HG02678 (cell line): ENCODE measurements at regions not wholly inside any gene's neighbourhood (a gene's known extent, or its start where the extent isn't known, plus 50 kb on each side); places are given as distances from the start of the nearest gene placed in this dataset.
"Not testable (repeated sequence)": the region's sequence is repeated elsewhere in the genome, so short reads cannot be mapped to it uniquely, and the experiment has no call there.

Experiments used
- ATAC-seq: cut with Tn5 transposase; IDR thresholded peaks from one replicate; pipeline ENCODE4 v1.9.1; 2021; ENCODE audit warnings: mild to moderate bottlenecking, moderate library complexity; ENCODE audit not compliant: unreplicated experiment

DNA sequence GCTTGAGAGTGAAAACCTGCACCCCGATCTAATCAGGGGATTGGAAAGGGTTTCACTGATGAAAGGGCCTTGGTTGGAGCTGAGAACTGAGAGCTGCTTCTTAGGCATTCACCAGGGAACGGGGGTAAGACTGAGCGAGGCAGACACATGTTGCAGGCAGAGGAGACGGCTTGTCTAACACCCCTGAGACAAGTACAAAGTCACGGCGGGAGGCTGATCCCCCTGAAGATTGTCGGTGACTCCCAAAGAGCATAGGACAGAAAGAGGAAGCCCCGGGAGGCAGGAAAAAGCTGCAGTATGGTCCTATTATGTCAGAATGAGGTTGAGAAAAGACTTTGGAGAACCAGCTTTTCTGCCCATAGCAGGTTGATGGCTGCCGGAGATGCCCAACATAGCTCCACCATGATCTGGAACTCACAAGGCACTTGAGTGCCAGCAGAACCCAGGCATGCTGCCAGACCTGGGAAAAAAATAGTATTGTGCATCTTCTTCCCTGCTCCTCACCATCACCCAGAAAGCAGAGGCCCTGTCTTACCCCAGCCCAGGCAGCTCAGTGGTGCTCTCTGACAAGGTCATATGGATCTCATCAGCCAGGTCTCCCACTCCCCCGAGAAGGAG is 463.9 kb upstream of the PROX1 start:
- no peak for ATAC-seq

DNA sequence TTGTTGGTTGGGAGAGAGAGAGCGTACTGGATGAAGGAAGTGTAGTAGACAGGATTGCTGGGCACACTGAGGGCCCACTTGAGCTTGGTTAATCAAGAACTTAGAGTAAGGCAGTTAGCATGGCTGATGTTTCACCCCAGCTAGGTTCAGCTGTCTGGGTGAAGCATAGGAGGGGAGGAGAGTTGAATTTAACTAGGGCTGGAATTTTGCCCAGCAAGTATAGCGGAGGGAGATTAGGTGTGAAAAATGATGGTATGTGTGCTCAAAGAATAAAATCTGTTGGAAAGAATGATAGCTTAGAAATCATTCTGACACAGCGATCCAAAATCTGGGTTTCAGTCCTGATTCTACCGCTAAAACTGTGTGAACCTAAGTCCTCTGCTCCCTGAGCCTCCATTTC is 461.5 kb upstream of the PROX1 start:
- no peak for ATAC-seq

- no peak for ATAC-seq
Measured at GRCh38 chr1:213530611-213531320, 457.0 kb upstream of the PROX1 start.

DNA sequence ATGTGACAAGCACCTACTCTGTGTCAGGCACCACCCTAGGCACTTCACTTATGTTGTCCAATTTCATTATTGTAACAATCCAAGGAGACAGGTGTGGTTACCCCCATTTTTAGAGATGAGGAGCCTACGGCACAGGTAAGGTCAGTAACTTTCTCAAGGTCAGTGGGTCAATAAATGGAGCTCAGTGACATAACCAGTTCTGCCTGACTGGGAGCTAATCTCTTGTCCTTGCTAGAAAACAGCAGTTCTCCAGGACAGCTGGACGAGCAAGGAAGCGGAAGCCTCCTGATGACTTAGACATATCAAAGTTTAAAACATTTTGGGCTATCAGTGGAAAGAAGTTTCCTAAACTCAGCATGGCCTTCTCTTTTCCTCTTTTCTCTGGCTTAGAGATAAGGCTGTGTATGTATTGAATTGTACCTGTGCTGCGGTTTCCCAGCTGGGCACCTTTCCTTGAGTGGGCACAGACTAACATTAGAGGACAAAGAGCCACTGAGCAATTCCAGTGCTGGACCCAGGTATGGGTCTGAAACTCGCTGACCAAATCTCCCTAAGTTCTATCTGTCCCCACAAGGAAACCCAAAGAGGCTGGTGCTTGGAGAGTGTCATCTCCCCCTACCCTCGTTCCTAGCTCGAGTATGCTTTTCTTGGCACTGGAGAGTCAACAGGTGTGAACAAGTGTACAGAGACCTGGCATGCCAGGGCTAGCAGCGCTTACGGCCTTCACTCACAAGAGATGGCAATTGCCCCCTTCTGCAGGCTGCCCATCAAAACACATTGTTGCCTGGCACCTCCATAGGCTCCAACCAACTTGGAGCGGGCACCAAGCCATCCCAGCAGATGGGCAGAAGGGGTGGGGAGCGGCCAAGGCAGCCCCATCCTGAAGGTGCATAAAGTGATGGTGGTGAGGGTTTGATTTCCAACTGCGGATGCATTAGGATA is 456.1 kb upstream of the PROX1 start:
- ATAC-seq, result no peak

DNA sequence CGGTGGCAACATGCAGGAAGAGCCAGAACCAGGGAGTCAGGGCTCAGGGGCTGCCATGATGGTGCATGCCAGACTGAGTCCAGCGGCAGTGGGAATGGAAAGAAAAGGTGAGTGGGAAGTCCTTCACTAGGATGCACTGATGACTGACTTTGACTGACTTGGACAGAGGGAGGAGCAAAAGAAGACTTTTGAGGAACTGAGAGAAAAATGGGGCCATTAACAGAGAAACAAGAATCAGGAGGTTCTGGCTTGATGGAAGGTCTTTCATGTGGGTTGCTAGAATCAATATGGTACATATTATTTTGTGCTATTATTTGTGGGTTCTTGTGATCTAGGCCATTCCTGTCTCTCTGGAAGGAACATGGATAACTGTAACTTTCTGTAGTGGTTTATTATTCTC is 454.6 kb upstream of the PROX1 start:
- ATAC-seq, result no peak

- ATAC-seq, result no peak
Measured at GRCh38 chr1:213535679-213536078, 452.1 kb upstream of the PROX1 start.

- ATAC-seq, result no peak
Measured at GRCh38 chr1:213538251-213538650, 449.5 kb upstream of the PROX1 start.

- ATAC-seq, result no peak
Measured at GRCh38 chr1:213539464-213539863, 448.3 kb upstream of the PROX1 start.

DNA sequence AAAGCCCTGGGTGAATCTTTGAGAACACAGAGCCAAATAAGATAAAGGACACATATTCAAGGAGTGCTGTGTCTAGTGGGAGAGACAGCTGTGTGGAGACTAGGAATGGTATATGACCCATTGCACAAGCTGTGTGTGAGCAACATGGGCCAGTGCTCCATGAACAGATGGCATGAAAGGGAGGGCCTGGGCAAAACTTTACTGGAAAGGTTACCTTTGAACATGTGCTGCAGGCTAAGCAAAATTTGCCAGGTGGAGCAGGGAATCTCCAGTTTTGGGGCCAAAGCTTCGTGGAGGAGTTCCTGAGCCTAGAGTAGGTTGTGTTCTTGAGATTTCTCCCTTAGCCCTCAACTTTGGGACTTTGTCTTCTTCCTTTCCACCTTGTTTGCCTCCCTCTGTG is 446.1 kb upstream of the PROX1 start:
- no peak for ATAC-seq

DNA sequence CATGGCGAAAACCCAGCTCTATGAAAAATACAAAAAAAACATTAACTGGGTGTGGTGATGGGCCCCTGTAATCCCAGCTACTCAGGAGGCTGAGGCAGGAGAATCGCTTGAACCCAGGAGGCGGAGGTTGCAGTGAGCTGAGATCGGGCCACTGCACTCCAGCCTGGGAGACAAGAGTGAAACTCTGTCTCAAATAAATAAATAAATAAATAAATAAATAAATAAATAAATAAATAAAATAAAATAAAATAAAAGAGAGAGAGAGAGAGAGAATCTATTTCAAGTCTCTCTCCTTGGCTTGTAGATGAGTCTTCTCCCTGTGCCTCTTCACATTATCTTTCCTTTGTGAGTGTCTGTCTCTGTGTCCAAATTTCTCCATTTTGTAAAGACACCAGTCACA is 442.6 kb upstream of the PROX1 start:
- not testable (repeated sequence) for ATAC-seq

DNA sequence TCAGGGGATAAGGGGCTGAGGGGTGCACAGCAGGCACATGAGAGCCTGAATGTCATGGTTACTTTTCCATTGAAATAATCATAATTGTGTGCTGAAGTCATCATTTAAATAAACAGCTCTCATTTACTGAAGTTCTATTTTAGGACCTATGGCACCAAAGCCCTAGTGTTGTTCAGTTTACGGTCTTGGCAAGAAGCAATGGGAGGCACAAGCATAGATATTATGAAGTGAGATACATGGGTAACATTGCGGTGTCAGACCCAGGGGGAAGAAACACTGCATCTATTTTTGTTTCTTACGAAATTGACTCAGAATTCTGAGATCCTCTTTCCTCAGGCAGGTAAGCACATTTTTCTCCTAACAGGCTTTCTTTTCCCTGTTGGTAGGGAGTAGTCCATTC is 437.8 kb upstream of the PROX1 start:
- ATAC-seq, result no peak

GRCh38 chr1:213550804-213551203 is 437.0 kb upstream of the PROX1 start:
- no peak for ATAC-seq

GRCh38 chr1:213552045-213552444 is 435.7 kb upstream of the PROX1 start:
- ATAC-seq, result no peak

GRCh38 chr1:213560226-213560625 is 427.5 kb upstream of the PROX1 start:
- no peak for ATAC-seq

DNA sequence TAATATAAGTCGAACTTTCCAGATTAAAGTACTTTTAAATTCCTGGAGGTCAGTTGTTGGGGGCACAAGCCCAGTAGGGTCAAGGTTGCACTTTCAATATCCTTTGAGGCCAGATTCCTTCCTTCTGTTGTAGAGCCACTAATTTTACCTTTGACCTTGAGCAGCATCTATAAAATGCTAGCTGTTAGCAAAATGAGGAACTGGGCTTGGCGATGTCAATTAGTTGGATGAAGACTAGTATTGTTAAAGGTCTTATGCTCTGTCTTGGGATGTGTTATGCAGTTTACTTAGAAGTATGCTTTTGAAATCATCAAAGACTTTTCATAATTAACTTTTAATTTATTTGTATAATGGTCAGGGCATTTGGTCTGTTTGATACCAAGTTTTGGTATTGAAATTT is 425.9 kb upstream of the PROX1 start:
- no peak for ATAC-seq

DNA sequence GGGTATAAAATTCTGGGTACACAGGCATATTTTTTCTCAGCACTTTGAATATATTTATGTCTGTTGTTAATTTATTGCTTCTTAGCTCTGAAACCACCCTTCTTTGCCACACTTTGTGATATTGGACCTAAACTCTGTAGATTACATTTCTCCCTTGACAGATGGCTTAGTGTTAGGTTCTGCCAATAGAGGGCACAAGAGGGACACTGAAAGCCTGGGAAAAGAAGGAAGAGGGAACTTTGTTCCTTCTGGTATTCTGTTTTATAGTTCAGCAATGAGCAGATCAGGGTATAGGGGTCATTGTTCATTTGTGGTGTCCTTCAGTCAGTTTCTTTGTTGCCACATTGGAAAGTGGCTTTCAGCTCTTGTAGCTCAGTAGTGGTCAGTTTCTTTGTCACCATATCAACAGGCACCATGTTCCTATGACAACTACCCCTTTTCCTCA is 423.5 kb upstream of the PROX1 start:
- no peak for ATAC-seq

DNA sequence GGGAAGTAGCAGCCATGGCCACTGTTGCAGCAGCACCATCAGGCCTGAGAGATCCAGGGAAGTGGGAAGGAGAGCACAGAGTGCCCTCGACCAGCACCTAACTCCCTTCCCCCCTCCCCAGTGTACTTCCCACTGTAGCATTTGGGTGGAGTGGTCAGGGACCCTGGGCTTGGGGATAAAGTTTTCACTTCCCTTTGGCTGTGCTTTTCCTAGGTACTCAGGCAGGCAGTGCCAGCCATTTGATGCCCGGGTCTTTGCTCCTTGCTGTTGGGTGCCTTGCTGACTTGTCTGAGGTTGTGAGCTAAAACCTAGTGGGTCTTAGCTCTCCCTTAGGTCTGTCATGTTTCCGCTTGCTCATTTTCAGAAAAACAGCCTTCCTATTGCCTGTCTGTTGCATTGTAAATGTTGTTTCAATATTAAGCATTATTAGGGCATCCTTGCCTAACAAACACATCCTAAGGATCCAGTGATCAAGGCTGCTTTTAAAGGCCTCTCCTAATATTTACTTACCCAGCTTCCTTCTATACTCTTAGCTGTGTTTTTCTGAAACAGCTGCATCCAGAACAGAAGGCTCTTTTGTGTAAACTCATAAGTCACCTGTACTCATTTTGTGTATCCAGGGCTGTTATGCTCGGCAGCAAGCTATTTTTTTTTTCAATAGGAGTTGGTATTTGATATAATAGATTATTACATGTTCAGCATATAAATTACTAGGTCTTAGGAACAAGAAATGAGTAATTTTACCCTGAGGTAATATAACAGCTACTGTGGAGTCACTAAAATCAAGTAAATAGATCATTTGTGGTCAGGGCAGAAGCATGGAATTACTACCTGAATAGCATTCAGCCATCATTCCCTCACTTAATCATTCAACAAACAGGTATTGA is 418.6 kb upstream of the PROX1 start:
- no peak for ATAC-seq

DNA sequence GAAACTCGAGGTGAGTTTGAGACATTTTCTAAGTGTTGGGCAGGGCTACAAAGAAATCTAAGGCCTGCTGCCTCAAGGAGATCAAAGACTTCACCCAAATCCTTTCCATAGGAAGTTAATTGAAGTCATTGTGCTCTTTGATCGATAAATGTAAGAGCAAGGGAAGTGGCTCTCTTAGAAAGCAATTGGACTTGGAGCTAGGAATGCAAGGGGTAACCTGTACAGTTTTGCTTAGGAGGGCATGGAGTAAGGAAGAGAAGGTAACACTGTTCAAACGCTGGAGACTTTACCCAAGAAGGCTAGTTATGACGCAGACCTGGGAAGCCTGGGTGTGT is 418.0 kb upstream of the PROX1 start:
- no peak for ATAC-seq

GRCh38 chr1:213570487-213570886 is 417.3 kb upstream of the PROX1 start:
- ATAC-seq, result no peak

GRCh38 chr1:213571419-213571818 is 416.4 kb upstream of the PROX1 start:
- no peak for ATAC-seq

- ATAC-seq, result no peak
Measured at GRCh38 chr1:213571843-213572242, 415.9 kb upstream of the PROX1 start.
